ENCODE measurements at regions not wholly inside any gene's neighbourhood (a gene's known extent, or its start where the extent isn't known, plus 50 kb on each side); places are given as distances from the start of the nearest gene placed in this dataset.

DNA sequence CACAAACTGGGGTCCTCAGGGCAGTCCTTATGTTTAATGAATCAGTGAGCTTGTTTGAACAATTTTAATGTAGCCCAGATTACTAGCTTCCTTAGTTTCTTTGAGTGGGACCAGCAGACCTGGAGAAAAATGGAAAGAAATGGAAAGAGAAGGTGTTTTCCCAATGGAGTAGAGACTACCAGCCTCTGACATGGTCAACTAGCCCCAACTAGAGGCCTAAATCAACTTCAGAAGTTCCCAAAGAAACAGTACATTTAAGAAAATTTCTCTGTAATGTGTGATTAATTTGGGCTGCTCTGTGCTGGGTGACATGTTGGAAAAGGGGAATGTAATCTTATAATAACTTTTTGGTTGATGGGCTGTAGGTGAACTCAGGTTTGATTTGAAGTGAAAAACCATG lies 310.9 kb downstream of the MFSD1 start:
- no peaks in the 10 kb centered on the region for H3K27me3 ChIP-seq
- no peaks in the 10 kb centered on the region for H3K4me1 ChIP-seq
- H3K4me3 ChIP-seq: no peak overlapping the region
- H3K36me3 ChIP-seq: no peaks in the 10 kb centered on the region
- TF ChIP-seq, protein P1, sequence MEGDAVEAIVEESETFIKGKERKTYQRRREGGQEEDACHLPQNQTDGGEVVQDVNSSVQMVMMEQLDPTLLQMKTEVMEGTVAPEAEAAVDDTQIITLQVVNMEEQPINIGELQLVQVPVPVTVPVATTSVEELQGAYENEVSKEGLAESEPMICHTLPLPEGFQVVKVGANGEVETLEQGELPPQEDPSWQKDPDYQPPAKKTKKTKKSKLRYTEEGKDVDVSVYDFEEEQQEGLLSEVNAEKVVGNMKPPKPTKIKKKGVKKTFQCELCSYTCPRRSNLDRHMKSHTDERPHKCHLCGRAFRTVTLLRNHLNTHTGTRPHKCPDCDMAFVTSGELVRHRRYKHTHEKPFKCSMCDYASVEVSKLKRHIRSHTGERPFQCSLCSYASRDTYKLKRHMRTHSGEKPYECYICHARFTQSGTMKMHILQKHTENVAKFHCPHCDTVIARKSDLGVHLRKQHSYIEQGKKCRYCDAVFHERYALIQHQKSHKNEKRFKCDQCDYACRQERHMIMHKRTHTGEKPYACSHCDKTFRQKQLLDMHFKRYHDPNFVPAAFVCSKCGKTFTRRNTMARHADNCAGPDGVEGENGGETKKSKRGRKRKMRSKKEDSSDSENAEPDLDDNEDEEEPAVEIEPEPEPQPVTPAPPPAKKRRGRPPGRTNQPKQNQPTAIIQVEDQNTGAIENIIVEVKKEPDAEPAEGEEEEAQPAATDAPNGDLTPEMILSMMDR (IDR thresholded peaks at IDR 0.05): no peak
- no peaks in the 10 kb centered on the region for H3K9me3 ChIP-seq
- DNase-seq: no peak
- intact Hi-C loops (cut with DNase I; ENCODE audit: low total_unique reads): no loop called here
- H3K27ac ChIP-seq: no peak overlapping the region

DNA sequence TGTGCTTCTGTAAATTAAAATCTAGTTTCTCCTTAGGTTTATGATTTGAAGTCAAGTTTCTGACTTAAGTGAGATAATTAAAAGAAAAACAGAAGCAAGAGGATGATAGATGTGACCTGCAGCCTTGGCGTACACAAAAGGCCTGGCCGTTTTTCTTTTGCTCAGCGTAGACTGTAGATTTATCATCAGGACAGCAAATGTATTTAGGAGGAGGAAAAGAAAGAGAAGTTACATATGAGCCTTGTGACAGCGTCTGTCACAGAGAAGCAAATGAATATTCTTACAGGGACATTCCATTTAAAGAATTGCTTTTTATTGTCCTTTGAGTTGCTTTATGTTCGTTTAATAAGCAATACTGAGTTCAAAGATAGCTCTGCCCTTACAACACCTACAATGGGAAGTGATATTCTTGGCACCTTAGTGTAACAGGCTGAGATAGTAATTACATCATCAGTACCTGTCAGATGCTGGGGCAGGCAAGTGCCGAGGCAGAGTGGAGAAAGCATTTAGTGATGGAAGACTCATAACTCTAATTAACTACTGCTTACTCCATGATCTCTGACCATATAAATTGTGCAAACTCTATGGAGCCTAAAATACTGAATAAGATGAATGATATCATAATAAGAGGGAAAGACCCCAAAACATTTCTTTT lies 311.5 kb downstream of the MFSD1 start:
- TF ChIP-seq, protein P1 (IDR thresholded peaks at IDR 0.05): no peak
- intact Hi-C loops (cut with DNase I; ENCODE audit: low total_unique reads): no loop called here
- no peak overlapping the region for H3K27ac ChIP-seq
- no peaks in the 10 kb centered on the region for H3K4me1 ChIP-seq
- H3K4me3 ChIP-seq: no peak overlapping the region
- H3K27me3 ChIP-seq: no peaks in the 10 kb centered on the region
- no peak for DNase-seq
- H3K9me3 ChIP-seq: no peaks in the 10 kb centered on the region
- no peaks in the 10 kb centered on the region for H3K36me3 ChIP-seq

DNA sequence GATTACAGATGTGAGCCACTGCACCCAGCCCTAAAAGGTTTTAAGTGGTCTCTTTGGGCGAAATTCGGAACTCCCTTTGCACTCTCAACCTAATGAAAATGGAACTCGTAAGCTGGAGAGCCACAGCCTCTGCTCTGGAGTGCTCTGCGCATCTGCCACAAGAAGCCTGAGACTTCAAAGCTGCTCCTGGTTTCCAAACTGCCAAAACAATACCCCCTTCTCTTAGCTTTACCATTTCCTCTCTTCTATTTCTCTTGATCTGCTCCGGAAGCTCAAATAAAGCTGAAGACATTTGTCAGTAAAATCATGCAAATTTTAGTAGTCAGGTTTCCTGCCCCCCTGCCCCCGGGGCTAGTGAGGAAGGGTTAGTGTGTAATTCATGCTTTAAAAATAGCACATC lies 312.7 kb downstream of the MFSD1 start:
- no peaks in the 10 kb centered on the region for H3K4me1 ChIP-seq
- H3K4me3 ChIP-seq: no peak overlapping the region
- H3K9me3 ChIP-seq: no peaks in the 10 kb centered on the region
- no peaks in the 10 kb centered on the region for H3K27me3 ChIP-seq
- H3K36me3 ChIP-seq: no peaks in the 10 kb centered on the region
- intact Hi-C loops (cut with DNase I; ENCODE audit: low total_unique reads): no loop called here
- TF ChIP-seq, protein P1 (IDR thresholded peaks at IDR 0.05): no peak
- no peak for DNase-seq
- H3K27ac ChIP-seq: no peak overlapping the region

DNA sequence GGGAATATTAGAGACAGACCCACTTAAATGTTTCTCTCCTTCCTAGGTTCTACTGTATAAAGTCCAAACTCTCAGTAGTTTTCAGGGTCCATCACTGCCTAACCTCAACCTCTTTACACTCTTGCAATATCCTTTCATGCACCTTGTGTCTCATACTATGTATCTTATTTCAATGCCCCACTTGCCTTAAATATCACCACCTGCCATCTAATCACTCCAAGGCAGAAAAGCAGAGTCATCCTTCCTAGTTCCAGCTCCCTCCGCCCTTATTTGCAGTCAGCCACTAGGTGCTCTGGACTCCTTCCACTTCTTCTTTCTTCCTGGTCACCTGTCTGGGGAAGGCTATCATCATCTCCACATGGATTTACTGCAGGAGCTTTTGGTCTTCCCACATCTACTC lies 322.0 kb downstream of the MFSD1 start:
- TF ChIP-seq, protein P1 (IDR thresholded peaks at IDR 0.05): no peak
- H3K9me3 ChIP-seq: no peaks in the 10 kb centered on the region
- intact Hi-C loops (cut with DNase I; ENCODE audit: low total_unique reads): no loop called here
- H3K27ac ChIP-seq: no peak overlapping the region
- H3K27me3 ChIP-seq: no peaks in the 10 kb centered on the region
- no peaks in the 10 kb centered on the region for H3K4me1 ChIP-seq
- no peaks in the 10 kb centered on the region for H3K36me3 ChIP-seq
- H3K4me3 ChIP-seq: no peak overlapping the region
- no peak for DNase-seq

DNA sequence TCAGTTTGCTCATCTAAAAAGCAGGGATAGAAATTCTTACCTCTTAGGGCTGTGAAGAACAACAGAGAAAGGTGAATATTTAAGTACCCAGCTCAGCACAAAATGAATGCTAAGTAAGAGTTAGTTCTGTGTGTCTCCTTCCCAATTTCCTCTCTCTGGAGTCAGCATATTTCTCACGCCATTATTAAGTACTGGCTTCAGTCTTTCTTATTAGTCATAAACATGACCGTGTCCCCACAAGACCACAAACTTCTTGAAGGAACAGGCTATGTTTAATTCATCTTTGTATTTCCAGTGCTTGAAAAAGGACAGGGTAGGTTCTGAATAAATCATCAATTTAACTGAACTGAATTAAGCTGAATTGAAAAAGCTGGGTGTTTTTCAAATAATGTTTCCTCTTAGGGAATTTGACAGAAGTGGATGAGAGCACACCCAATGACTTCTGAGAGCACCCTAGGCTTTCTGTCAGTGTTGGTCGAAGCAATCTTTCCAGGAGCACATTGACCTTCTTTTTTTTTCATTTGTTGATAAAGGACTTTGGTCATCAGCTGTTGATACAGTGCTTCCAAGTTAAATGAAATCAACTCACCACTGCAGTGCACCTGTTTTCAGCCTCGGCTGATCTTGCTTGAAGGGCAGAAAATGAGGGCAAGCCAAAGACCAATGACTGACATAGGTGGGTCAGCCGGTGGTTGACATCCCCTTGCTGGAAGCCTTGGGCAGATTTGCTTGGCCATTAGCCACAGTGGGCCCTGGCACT lies 324.6 kb downstream of the MFSD1 start:
- TF ChIP-seq, protein P1 (IDR thresholded peaks at IDR 0.05): no peak
- H3K4me1 ChIP-seq: no peaks in the 10 kb centered on the region
- intact Hi-C loops (cut with DNase I; ENCODE audit: low total_unique reads): no loop called here

More for the DNA sequence above, 324.6 kb downstream of the MFSD1 start:
- H3K27me3 ChIP-seq: no peaks in the 10 kb centered on the region
- no peak overlapping the region for H3K4me3 ChIP-seq
- H3K9me3 ChIP-seq: no peaks in the 10 kb centered on the region
- no peaks in the 10 kb centered on the region for H3K36me3 ChIP-seq
- H3K27ac ChIP-seq: no peak overlapping the region
- no peak for DNase-seq
